Lower leg skin (tissue), 3 donors: ENCODE measurements at regions not wholly inside any gene's neighbourhood (a gene's known extent, or its start where the extent isn't known, plus 50 kb on each side); places are given as distances from the start of the nearest gene placed in this dataset.

ENCODE experiments used
- CTCF ChIP-seq, 3 donors: fragments of 450-650 bp; IDR thresholded peaks; one replicate each; pipeline ENCODE4 v1.5.1; 2016; ENCODE audit warnings: antibody characterized with exemption in 3 of 3, mild to moderate bottlenecking in 3 of 3, moderate library complexity in 2 of 3
- POLR2A ChIP-seq, 2 donors: fragments of 450-650 bp; IDR thresholded peaks; one replicate each; pipeline ENCODE4 v1.6.1; 2016 to 2017; ENCODE audit warnings: antibody characterized with exemption in 2 of 2, mild to moderate bottlenecking in 1 of 2, moderate library complexity in 1 of 2

- TF ChIP-seq POLR2A (IDR thresholded peaks at IDR 0.05) (no peak), CTCF (IDR thresholded peaks at IDR 0.05) (peak in 1 of 3 donors; percentile 9)
These were observed 753.6 kb upstream of the TPTE start for GRCh38 chr21:9767592-9768375.
